ENCODE measurements at regions not wholly inside any gene's neighbourhood (a gene's known extent, or its start where the extent isn't known, plus 50 kb on each side); places are given as distances from the start of the nearest gene placed in this dataset.
"Not testable (repeated sequence)": the region's sequence is repeated elsewhere in the genome, so short reads cannot be mapped to it uniquely, and the experiment has no call there.

DNA sequence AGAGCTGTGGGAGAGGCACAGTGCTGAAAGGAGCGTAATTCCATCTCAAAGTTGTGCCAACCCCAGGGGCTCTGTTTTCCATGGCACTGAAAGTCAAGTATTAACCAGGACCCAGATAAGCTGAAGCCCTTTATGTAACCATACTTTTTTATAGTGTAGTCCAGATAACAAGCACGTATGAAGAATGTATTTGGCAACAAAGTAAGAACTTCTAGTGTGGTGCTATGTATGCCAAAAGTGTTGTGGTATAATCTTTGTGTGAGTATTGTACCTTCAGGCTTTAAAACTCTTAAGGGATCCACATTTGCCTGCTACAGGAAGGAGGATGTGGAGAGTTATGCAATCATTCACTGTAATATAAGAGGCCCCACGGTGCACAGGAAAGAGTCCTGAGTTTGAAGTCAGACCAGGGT, 129.4 kb downstream of the IBTK start:
- FAIRE-seq = no peak

DNA sequence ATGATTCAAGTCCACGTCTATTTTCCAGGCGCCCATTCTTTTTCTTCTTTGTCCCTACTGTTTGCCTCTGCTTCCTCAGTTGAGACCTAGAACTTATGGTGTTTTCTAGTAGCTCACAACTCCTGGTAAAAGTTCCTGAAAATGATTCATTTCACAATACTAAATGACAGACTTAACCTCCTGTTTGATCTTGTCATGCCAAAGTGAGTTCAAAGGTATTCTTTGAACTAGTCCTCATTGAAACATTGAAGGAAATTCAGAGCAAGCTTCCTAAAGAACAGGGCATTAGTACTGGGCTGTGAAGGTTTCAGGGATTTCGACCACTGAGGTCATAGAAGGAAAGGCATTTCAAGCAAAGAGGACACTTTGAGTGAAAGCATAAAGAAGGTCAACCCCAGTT, 132.8 kb downstream of the IBTK start:
- FAIRE-seq = no peak

DNA sequence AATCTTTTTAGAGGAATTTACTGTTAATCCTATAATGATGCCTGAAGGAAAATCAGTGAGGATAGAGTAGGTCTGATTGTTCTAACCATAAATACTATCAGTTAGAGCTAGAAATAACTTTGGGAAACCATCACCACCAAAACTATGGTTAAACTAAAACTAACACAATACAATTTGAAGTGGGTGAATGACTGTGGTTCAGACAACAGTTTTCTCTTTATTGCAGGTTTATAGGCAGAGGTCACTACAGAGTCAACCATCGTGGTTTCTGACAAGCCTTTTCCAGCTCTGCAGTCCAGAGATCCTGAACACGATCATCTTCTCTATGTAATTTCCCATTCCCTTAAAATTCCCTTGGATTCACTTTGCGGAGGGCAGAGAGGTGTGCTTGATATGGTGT, 134.3 kb downstream of the IBTK start:
- FAIRE-seq = no peak

DNA sequence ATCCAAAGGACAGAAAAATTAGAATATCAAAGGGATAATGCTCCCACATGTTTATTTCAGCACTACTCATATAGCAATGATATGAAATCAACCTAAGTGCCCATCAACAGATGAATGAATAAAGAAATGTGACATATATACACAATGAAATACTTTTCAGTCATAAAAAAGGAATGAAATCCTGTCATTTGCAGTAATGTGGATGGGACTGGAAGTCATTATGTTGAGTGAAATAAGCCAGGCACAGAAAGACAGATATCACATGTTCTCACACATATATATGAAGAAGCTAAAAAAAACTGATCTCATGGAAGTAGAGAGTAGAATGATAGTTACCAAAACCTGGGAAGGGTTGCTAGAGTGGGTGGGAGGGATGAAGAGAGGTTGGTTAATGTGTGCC, 135.7 kb downstream of the IBTK start:
- FAIRE-seq = no peak

DNA sequence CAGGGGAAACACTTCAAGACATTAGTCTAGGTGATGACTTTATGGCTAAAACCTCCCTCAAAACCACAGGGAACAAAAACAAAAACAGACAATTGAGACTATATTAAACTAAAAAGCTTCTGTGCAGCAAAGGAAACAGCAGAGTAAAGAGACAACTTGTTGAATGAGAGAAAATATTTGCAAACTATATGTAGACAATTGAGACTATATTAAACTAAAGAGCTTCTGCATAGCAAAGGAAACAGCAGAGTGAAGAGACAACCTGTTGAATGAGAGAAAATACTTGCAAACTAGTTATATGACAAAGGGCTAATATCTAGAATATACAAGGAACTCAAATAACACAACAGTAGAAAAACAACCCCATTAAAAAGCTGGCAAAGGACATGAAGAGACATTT, 136.4 kb downstream of the IBTK start:
- no peak for FAIRE-seq

DNA sequence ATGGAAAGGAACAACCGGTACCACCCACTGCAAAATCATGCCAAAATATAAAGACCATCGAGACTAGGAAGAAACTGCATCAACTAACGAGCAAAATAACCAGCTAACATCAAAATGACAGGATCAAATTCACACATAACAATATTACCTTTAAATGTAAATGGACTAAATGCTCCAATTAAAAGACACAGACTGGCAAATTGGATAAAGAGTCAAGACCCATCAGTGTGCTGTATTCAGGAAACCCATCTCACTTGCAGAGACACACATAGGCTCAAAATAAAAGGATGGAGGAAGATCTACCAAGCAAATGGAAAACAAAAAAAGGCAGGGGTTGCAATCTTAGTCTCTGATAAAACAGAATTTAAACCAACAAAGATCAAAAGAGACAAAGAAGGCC, 144.4 kb downstream of the IBTK start:
- not testable (repeated sequence) for FAIRE-seq

DNA sequence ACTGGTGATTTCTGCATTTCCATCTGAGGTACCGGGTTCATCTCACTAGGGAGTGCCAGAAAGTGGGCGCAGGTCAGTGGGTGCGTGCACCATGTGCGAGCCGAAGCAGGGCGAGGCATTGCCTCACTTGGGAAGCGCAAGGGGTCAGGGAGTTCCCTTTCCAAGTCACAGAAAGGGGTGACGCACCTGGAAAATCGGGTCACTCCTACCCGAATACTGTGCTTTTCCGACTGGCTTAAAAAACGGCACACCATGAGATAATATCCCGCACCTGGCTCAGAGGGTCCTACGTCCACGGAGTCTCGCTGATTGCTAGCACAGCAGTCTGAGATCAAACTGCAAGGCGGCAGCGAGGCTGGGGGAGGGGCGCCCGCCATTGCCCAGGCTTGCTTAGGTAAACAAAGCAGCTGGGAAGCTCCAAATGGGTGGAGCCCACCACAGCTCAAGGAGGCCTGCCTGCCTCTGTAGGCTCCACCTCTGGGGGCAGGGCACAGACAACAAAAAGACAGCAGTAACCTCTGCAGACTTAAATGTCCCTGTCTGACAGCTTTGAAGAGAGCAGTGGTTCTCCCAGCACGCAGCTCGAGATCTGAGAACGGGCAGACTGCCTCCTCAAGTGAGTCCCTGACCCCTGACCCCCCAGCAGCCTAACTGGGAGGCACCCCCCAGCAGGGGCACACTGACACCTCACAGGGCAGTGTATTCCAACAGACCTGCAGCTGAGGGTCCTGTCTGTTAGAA, 146.0 kb downstream of the IBTK start:
- FAIRE-seq = not testable (repeated sequence)

DNA sequence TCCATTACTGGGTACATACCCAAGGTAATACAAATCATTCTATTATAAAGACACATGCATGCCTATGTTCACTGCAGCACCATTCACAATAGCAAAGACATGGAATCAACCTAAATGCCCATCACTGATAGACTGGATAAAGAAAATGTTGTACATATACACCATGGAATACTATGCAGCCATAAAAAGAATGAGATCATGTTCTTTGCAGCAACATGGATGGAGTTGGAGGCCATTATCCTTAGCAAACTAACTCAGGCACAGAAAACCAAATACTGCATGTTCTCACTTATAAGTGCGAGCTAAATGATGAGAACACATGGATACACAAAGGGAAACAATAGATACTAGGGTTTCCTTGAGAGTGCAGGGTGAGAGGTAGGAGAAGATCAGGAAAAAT, 146.8 kb downstream of the IBTK start:
- not testable (repeated sequence) for FAIRE-seq

DNA sequence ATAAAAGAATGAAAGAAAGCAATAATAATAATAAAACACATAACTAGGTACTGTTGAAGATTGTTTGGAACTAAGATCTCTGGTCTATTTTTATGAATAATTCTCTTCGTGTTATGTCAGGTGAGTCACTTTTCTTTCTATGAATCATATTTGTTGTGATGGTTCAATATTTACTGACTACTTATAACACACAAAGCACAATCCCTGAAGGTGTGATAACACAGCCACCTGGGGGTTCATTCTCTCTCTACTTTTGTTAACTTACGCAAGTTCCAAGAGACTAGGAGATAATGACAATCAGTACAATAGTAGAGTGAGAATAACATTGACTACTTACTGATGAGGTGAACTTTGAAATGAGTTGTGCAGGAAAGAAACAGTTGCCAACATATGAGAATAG, 149.9 kb downstream of the IBTK start:
- no peak for FAIRE-seq

DNA sequence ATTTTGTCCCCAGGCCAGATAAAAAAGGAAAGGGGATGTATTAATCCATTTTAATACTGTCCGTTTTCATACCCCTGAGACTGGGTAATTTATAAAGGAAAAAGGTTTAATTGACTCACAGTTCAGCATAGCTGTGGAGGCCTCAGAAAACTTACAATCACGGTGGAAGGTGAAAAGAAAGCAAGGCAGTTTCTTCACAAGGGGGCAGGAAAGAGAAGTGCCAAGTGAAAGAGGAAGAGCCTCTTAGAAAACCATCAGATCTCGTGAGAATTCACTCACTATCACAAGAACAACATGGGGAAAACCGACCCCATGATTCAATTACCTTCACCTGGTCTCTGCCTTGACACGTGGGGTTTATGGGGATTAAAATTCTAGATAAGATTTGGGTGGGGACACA, 152.5 kb downstream of the IBTK start:
- no peak for FAIRE-seq

DNA sequence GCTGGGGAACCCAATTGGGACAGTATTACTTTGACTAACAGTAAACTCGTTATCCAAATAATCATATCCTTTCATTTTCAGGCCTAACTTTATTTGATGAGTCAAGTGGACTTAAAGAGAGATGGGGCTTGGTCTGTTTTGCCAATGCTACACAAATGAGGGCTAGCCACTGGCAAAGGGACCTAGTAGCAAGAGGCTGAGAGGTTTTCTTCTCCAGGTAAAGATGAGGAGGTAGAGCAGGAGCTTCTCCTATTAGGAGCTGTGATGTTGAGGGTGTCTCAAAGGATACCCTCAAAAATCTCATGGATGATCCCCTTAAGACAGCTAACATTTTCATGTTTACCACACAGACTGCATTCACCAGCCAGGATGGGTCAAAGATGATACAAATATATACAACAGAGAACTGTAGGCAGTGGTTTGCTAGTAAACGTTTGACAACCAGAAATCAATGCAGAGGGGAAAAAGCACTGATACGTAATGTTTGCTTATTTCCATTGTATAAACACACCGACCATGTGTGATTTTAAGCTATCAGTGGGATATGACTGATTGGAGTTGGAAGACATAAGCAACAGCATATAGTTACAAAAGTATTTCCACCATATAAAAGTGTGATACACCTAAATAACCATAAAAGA, 153.3 kb downstream of the IBTK start:
- no peak for FAIRE-seq

DNA sequence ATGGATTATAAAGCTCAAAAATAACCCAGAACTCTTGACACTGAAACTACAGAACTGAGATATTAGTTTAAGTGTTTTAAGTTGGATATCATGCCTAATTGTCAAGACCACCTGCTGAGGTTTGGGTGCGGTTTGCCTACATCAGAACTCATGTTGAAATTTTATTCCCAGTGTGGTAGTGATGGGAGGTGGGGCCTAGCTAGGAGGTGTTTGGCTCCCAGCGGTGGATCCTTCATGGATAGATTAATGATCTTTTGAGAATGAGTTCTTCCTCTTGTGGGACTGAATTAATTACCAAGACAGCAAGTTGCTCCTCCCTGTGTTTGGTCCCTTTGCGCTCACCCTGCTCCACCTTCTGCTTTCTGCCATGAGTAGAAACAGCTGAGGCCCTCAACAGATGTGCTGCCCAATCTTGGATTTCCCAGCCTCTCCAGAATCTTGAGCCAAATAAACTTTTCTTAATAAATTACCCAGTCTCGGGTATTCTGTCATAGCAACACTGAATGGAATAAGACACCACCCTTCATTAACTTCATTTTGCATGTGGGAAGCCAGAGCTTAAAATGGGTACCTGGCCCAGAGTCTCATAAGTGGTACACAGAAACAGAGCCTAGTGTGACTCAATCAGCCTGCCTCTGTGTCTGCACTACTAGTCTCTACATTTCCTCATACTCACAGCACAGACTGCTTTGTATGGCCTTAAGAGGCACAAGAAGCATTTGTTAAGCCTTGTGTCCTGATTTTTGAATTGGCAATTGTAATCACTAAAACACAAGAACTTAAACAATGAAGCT, 158.4 kb downstream of the IBTK start:
- FAIRE-seq = no peak

DNA sequence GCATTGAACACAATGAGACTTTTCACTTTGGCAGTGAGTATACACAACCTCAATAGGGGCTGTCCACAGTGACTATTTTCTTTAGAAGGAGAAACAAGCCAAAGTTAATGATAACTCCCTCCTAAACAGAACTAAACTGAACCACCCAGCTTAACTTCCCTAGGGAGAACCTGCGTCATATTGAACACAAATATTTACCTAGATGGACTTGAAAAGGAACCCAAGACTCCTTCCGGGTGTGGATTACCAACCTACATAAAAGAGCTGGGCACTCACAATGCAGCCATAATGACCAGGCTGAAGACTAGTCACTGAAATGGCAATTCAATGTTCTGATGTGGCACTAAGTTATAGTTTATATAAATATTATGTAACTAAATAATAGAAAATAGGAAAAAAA, 160.6 kb downstream of the IBTK start:
- FAIRE-seq = no peak

DNA sequence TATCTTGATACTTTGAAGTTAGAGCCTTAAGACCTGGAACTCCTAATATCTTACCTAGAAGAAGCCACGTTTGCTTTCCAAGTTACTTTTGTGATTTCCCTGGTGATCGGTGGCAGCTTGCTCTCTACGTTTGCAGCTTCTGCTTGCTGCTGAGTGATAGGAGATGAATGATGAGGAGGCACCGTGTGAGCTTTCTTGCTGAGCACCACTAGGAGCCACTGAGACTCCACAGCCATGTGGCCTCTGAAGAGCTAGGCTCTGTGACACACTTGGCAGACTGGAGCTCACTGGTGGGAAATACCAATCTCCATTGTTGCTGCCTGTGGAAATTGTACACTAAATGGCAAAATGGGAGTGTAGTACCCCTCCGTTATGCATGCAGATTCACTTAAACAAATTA, 161.8 kb downstream of the IBTK start:
- no peak for FAIRE-seq

DNA sequence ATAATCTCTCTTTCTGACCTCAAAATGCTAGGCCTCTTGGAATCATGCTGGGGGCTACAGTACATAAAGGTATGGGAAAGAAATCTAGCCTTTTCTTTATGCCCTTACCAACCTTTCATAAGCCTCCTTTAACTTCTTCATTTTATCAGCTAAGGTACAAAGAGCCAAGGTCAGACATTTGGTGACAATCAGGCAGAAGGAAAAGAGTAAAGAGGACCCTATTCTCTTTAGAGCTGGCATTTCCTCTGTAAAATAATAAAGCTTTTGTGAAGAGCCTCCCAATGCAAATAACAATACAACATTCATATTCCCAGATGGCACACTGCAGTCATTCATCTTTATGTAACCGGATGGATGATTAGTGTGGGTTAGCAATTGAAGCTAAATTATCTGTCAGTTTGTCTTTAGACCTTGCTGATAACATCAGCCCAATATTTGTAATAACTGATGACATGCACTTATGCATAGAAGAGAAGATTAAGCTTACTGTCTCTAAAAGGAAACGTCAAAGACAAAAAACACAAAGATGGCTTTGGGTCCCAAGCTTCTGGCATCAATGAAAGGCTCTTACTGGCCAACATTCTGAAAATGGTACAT, 163.1 kb downstream of the IBTK start:
- no peak for FAIRE-seq

DNA sequence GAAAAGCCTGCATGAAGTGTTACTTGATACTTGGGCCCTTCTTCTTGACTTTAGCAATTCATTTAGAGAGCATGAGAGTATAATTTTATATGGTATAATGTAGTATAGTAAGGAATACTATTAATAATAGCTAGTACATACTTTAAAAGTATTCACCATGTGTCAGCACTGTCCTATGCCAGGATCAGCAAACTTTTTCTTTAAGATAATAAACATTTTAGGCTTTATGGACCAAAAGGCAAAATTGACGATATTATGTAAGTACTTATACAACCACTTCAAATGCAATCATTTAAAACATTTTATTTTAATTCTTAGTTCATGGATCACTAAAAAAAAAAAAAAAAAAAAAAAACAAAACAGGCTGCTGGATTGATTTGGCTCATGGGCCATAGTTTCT, 163.9 kb downstream of the IBTK start:
- no peak for FAIRE-seq

DNA sequence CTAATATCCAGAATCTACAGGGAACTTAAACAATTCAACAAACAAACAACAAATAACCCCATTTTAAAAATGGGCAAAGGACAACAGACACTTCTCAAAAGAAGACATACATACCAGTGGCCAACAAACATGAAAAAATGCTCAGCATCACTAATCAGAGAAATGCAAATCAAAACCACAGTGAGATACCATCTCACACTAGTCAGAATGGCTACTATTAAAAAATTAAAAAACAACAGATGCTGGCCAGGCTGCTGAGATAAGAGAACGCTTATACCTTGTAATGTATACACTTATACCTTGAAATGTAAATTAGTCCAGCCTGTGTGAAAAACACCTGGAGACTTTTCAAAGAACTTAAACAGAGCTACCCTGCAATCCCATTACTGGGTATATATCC, 166.8 kb downstream of the IBTK start:
- FAIRE-seq = no peak

DNA sequence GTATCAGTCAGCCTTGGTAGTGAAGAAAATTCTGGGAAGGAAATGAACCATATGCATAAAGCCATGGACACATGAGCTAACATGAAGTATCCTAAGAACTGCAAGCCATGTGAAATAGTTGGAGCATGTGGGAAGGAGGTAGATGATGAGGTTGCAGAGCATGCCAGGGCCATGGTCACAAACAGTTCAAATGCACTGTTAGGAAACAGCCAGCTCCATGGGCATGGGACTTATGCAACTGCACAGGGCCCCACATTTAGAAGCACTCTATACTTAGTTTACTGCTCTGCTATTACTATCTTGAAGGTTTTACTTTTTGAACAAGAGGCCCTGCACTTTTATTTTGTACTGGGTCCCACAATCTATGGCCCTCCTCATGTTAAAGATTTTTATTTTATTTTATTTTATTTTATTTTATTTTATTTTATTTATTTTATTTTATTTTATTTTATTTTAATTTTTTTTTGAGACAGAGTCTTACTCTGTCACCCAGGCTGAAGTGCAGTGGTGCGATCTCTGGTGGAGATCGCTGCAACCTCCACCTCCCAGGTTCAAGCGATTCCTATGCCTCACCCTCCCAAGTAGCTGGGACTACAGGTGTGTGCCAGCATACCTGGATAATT, 169.1 kb downstream of the IBTK start:
- no peak for FAIRE-seq

DNA sequence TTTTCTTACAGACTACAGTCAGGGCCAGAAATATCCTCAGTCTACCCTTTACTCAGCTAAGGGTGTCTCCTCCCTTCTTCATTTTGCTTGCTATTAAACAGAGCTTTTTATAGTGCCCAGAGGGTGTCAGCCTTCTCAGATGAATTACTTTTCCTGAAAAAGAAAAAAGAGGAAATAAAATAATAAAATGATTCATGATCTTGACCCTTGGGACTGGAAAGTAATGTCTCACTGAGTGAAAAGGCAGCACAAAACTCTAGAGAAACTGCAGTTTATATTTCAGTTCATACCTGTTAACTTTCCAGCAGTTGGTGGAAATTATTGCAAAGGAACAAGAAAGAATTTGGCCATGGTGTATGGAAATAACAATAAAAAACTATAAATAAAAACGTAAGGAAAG, 170.6 kb downstream of the IBTK start:
- no peak for FAIRE-seq

DNA sequence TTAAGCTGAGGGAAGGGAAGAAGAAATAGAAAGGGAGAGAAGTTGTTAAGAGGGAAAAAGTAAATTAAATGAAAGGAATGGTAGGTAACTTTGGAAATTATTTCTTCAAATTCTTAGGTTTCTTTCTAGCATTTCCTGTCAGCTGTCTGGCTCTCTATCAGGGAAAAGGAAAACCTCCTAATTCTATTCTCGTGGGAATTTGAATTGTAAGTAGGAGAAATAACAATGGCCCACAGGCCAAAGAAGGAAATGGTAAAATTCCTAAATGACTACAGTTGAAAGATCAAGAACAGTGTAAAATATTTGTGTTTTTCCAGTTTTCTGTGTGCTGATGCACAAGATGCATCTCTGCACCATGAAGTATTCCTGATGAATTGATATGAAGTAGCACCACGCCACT, 173.0 kb downstream of the IBTK start:
- FAIRE-seq = no peak

DNA sequence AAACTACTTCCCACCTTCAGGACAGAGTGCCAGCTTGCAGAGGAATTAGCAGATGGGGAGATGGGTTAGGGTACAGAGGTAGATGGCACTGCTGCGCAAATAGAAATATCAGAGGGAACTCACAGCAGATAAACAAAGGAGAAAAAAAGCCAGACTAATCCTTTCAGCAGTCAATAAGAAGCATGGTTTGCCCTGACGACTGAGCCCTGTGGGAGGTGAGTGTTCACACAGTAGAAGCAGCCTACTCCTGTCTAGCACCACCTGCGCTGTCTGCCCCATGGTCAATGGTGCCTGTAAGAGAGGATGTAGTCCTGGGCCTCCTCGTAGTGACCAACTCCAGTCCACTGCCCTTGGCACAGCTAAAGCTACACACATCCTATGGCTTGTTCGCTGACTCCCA, 174.1 kb downstream of the IBTK start:
- FAIRE-seq = no peak

DNA sequence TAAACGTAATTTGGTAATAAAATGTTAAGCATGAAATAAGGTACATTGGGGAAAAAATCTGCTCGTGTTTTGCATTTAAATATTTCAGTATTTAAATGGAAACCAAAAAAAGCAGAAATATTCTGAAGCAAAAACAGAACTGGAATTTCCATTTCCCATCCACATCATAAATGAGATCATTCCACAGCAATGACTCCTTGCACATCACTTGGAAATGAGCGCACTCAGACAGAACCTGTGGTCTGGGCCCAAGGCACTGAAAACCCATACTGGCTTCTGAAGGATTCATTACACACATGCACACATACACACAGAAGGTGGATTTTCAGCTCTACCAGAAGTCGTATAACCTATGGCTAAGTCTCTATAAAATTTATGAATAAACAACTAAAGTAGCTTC, 174.8 kb downstream of the IBTK start:
- FAIRE-seq = no peak

DNA sequence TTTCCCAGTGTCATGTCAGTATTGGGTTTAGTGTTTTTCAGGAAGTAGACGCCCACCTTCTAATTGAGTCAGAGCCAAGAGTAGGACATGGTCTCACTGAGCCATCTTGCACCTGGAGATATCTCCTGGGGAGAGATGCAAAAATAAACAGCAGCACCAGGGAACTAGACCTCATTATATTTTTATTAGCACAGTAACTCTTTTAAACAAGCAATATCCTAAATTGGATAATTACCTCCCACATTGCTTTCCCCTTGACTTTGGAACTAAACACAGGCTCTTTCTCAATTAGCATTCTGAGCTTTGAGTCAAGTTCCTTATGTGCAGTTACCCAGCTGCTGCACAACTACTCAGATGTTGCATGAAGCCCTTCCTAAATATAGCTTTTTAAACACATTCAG, 175.4 kb downstream of the IBTK start:
- FAIRE-seq = peak; percentile 94
